ENCODE measurements at regions not wholly inside any gene's neighbourhood (a gene's known extent, or its start where the extent isn't known, plus 50 kb on each side); places are given as distances from the start of the nearest gene placed in this dataset.

DNA sequence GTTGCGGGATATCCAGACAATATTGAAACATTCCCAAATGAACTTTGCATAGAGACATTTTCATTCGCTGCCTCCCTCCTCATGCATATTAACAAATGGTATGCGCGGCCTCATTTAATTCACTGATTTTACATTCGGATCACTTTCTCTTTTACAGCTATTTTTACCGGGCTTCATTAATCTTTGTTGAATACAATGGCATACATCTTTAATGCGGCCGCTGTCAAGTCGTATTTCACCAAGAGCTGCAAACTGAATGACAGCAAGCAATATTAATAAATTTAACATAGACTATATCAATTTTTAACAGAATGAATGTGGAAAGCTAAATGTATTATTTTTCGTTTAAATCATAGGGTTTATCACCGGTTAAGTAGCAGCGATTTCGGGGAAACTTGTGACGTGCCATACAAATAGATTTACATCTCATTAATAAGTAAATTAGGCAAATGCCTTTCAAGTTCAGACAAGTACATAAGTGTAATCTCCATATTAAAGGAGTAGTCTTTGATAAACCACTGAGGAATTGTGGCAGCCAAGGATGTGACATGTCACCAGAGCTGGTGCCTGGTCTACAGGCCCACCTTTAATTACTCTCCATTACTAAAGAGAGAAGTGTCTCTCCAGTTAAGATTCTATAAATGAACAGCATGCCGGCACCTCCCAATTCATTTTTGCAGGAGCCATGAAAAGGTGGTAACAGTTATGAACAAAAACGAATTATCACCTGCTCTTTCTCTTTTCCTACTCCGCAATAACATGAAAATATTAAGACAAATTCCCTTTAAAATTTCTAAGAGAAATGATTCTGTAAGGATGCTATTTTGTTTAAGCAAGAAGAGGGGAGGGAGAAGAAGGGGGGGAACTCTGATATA is 568.9 kb upstream of the MKI67 start:
- TF ChIP-seq, protein P1, sequence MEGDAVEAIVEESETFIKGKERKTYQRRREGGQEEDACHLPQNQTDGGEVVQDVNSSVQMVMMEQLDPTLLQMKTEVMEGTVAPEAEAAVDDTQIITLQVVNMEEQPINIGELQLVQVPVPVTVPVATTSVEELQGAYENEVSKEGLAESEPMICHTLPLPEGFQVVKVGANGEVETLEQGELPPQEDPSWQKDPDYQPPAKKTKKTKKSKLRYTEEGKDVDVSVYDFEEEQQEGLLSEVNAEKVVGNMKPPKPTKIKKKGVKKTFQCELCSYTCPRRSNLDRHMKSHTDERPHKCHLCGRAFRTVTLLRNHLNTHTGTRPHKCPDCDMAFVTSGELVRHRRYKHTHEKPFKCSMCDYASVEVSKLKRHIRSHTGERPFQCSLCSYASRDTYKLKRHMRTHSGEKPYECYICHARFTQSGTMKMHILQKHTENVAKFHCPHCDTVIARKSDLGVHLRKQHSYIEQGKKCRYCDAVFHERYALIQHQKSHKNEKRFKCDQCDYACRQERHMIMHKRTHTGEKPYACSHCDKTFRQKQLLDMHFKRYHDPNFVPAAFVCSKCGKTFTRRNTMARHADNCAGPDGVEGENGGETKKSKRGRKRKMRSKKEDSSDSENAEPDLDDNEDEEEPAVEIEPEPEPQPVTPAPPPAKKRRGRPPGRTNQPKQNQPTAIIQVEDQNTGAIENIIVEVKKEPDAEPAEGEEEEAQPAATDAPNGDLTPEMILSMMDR (IDR thresholded peaks at IDR 0.05; ENCODE audit: extremely low read depth, missing control alignments): no peak
- DNase-seq (ENCODE audit: low spot score): no peak

DNA sequence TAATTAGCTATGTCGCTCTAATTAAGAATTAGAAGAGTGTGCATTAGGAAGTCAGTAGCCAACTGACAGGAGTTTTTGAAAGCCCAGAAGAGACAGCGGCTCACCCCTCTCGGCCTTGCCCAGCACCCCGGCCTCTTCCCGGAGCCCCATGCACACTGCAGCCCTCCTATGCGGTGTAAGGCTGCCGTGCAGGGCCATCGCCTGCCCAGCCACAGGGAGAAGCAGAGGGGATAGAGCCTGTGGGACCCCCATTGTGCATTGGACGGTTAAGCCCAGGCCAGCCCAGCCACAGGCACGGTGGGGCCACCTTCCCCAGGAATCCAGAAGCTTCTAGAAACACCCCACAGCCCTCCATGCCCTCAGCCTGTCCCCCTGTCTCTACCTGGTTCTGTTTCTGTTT is 569.7 kb upstream of the MKI67 start:
- DNase-seq (ENCODE audit: low spot score): no peak
- TF ChIP-seq, protein P1 (IDR thresholded peaks at IDR 0.05; ENCODE audit: extremely low read depth, missing control alignments): no peak

DNA sequence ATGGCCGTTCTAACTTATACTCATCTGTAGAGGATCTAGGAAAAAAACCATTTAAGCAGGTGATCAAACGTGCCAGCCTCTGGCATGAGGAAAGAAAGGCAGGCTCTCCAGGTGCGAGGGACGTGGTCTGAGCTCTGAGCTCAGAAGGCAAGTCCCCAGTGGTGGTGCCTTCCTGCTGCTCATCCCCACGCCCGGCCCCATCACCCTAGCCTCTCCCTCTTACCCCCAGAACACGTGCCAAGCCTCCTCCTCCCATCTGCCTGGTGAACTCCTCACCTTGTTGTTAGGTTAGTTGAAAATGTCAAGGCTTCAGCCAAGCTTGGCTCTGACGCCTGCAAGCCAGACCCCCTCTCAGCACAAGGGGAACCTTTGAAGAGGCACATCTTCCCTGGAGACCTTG is 571.2 kb upstream of the MKI67 start:
- TF ChIP-seq, protein P1 (IDR thresholded peaks at IDR 0.05; ENCODE audit: extremely low read depth, missing control alignments): no peak
- DNase-seq (ENCODE audit: low spot score): no peak

DNA sequence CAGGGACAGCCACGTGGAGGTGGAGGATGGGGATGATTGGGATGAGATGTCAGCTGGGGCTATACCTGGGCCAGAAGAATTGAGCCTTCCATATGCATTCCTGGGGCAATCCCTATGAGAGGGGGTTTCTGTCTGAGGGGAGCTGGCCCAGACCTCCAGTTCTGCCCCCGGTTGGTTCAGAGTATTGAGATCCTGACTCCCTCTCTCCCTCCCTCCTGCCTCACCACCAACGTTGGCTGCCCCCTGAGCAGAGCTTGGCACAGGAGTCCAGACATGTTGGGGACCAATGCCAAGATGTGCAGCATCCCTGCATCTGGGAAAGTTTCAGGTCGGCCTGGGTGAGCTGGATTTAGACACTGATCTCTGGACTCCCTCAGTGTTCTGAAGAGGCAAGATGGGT is 575.2 kb upstream of the MKI67 start:
- no peak for DNase-seq (ENCODE audit: low spot score)
- TF ChIP-seq, protein P1 (IDR thresholded peaks at IDR 0.05; ENCODE audit: extremely low read depth, missing control alignments): no peak

DNA sequence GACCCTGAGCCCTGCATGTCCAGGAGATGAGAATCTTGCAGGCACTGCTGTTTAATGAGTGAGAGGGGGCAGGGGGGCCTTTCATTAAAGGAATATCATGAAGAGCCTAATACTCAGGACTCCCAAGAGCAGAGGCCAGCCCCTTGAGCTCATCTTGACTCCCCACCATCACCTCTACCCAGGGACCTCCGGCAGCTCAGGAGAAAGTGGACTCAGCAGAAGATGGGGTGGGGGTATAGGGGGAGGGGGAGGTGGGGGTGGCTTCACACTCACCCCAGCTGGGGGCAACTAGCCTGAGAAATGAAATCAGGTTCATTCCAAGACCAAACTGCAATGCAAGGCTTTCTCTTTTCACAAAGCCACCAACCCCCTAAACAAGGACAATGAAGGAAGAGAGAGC is 575.6 kb upstream of the MKI67 start:
- DNase-seq (ENCODE audit: low spot score): no peak
- TF ChIP-seq, protein P1 (IDR thresholded peaks at IDR 0.05; ENCODE audit: extremely low read depth, missing control alignments): no peak

DNA sequence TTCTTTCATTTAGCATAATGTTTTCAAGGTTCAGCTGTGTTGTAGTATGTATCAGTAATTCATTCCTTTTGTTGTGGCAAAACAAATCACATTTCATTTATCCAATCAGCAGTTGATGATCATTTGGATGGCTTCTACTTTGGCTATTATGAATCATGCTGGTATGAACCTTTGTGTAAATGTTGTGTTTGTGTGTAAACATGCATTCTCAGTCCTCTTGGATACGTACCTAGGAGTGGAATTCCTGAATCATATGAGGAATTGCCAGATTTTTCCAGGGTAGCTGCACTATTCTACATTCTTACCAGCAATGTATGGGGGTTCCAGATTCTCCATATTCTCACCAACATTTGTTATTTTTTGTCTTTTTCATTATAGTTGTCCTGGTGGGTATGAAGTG is 578.5 kb upstream of the MKI67 start:
- no peak for DNase-seq (ENCODE audit: low spot score)
- TF ChIP-seq, protein P1 (IDR thresholded peaks at IDR 0.05; ENCODE audit: extremely low read depth, missing control alignments): no peak

DNA sequence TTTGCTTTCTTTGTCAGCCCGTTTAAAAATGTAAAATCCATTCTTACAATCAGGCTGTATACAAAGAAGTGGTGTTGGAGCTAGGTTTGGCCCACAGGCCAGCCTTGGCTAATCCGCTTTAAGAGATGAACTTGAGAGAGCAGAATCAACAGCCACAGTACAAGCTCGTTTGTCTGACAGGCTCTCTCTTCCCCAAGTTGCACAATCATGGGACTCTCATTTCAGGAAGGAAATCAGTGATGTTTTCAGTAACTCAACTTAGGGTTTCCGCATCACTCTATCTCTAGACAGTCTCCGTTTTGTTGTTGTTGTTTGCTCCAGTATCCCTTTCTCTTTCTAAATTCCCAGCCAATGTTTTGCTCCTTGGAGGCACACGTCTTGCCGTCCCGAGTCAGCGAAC is 582.0 kb upstream of the MKI67 start:
- TF ChIP-seq, protein P1 (IDR thresholded peaks at IDR 0.05; ENCODE audit: extremely low read depth, missing control alignments): no peak
- no peak for DNase-seq (ENCODE audit: low spot score)
